ENCODE measurements at regions not wholly inside any gene's neighbourhood (a gene's known extent, or its start where the extent isn't known, plus 50 kb on each side); places are given as distances from the start of the nearest gene placed in this dataset.
"Not testable (repeated sequence)": the region's sequence is repeated elsewhere in the genome, so short reads cannot be mapped to it uniquely, and the experiment has no call there.

DNA sequence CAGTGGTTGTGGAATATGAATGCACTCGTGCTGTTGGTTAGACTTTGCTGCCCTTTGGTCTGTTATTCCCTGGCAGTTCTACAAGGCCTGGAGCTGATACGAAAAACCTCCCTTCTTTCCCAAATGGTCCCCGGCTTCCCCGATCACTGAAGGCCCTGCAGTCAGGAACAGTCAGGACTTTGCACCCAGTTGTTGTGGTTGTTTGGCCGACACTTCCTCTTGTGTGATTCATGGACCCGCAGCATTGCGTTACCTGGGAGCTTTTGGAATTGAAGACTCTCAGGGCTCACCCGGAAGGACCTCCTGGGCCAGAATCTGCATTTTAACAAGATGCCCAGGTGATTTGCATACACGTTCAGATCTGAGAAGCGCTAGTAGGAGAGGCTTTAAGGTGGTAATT lies 106.8 kb upstream of the ZNF195 start:
- H3K27me3 ChIP-seq (ENCODE audit: control insufficient read depth in 3 of 3, insufficient read depth in 3 of 3, low read length in 3 of 3); H3K9me3 ChIP-seq (ENCODE audit: control insufficient read depth in 3 of 3, low read length in 3 of 3); H3K27ac ChIP-seq (ENCODE audit: low read depth, low read length); H3K9ac ChIP-seq (ENCODE audit: low read depth in 1 of 3, low read length in 3 of 3); H3K36me3 ChIP-seq (ENCODE audit: control insufficient read depth in 3 of 3, insufficient read depth in 3 of 3, low read length in 3 of 3); H3K4me3 ChIP-seq (ENCODE audit: low read length in 3 of 3); H3K4me1 ChIP-seq (ENCODE audit: control insufficient read depth in 3 of 3, insufficient read depth in 3 of 3, low read length in 3 of 3): not testable (repeated sequence)

GRCh38 chr11:3476937-3477885 lies 98.3 kb upstream of the ZNF195 start:
- H3K36me3 ChIP-seq (ENCODE audit: control insufficient read depth in 3 of 3, insufficient read depth in 3 of 3, low read length in 3 of 3); H3K27me3 ChIP-seq (ENCODE audit: control insufficient read depth in 3 of 3, insufficient read depth in 3 of 3, low read length in 3 of 3); H3K4me1 ChIP-seq (ENCODE audit: control insufficient read depth in 3 of 3, insufficient read depth in 3 of 3, low read length in 3 of 3); H3K9me3 ChIP-seq (ENCODE audit: control insufficient read depth in 3 of 3, low read length in 3 of 3); H3K27ac ChIP-seq (ENCODE audit: low read depth, low read length); H3K9ac ChIP-seq (ENCODE audit: low read depth in 1 of 3, low read length in 3 of 3); H3K4me3 ChIP-seq (ENCODE audit: low read length in 3 of 3): not testable (repeated sequence)

DNA sequence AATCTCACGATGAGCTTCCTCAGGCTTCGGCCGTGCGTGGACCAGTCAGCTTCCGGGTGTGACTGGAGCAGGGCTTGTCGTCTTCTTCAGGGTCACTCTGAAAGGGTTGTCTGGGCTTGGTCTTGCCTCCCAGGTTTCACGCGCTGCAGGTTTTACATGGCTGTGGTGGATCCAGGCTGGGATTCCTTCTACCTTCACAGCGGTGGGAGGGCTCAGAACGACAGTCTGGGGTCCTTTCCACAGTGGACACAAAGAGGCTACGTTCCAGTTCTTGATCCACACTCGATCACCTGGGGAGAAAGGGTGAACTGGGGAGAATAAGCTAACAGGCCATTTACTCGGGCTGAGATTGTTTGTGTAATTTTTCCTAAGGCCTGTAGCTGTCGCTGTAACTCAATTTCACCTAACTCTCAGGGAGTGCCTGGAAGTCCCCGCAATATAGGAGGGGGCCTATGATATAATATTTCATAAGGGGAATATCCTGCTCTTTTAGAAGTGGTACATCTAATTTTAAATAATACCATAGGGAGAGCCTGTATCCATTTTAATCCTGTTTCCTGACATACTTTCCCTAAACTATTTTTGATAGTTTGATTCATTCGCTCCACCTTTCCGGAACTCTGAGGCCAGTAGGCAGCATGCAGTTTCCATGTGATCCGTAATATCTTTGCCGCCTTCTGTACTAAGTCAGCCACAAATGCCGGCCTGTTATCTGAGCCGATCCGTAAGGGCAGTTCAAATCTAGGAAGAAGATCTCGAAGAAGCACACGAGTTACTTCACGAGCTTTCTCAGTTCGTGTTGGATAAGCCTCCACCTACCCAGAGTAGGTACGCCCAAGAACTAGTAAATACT lies 97.4 kb upstream of the ZNF195 start:
- H3K9me3 ChIP-seq (ENCODE audit: control insufficient read depth in 3 of 3, low read length in 3 of 3); H3K27ac ChIP-seq (ENCODE audit: low read depth, low read length); H3K36me3 ChIP-seq (ENCODE audit: control insufficient read depth in 3 of 3, insufficient read depth in 3 of 3, low read length in 3 of 3); H3K4me1 ChIP-seq (ENCODE audit: control insufficient read depth in 3 of 3, insufficient read depth in 3 of 3, low read length in 3 of 3); H3K4me3 ChIP-seq (ENCODE audit: low read length in 3 of 3); H3K9ac ChIP-seq (ENCODE audit: low read depth in 1 of 3, low read length in 3 of 3); H3K27me3 ChIP-seq (ENCODE audit: control insufficient read depth in 3 of 3, insufficient read depth in 3 of 3, low read length in 3 of 3): not testable (repeated sequence)

GRCh38 chr11:3468963-3469362 lies 90.0 kb upstream of the ZNF195 start:
- H3K27ac ChIP-seq (ENCODE audit: low read depth, low read length); H3K9me3 ChIP-seq (ENCODE audit: control insufficient read depth in 3 of 3, low read length in 3 of 3); H3K27me3 ChIP-seq (ENCODE audit: control insufficient read depth in 3 of 3, insufficient read depth in 3 of 3, low read length in 3 of 3); H3K36me3 ChIP-seq (ENCODE audit: control insufficient read depth in 3 of 3, insufficient read depth in 3 of 3, low read length in 3 of 3); H3K4me1 ChIP-seq (ENCODE audit: control insufficient read depth in 3 of 3, insufficient read depth in 3 of 3, low read length in 3 of 3); H3K4me3 ChIP-seq (ENCODE audit: low read length in 3 of 3); H3K9ac ChIP-seq (ENCODE audit: low read depth in 1 of 3, low read length in 3 of 3): not testable (repeated sequence)

DNA sequence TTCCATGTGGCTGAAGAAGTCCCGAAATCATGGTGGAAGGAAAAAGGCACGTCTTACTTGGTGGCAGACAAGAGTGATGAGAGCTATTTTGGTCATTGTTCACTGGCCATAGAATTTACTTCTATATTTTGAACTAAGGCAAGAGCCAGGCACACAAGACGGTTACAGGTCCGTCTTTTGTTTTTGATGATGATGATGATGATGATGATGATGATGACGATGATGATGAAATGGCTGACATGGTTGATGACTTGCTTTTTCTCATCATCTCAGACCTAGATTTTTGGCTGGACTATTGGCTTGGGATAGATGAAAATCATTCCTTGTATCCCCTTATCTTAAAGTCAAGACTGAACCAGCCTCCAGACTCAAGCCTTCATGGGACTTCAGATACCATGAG lies 88.7 kb upstream of the ZNF195 start:
- H3K4me3 ChIP-seq (ENCODE audit: low read length in 3 of 3); H3K27ac ChIP-seq (ENCODE audit: low read depth, low read length); H3K36me3 ChIP-seq (ENCODE audit: control insufficient read depth in 3 of 3, insufficient read depth in 3 of 3, low read length in 3 of 3); H3K27me3 ChIP-seq (ENCODE audit: control insufficient read depth in 3 of 3, insufficient read depth in 3 of 3, low read length in 3 of 3); H3K4me1 ChIP-seq (ENCODE audit: control insufficient read depth in 3 of 3, insufficient read depth in 3 of 3, low read length in 3 of 3); H3K9me3 ChIP-seq (ENCODE audit: control insufficient read depth in 3 of 3, low read length in 3 of 3); H3K9ac ChIP-seq (ENCODE audit: low read depth in 1 of 3, low read length in 3 of 3): not testable (repeated sequence)

- not testable (repeated sequence) for H3K27me3 ChIP-seq (ENCODE audit: control insufficient read depth in 3 of 3, insufficient read depth in 3 of 3, low read length in 3 of 3); H3K9me3 ChIP-seq (ENCODE audit: control insufficient read depth in 3 of 3, low read length in 3 of 3)
Measured at GRCh38 chr11:3455666-3456065, 76.7 kb upstream of the ZNF195 start.

DNA sequence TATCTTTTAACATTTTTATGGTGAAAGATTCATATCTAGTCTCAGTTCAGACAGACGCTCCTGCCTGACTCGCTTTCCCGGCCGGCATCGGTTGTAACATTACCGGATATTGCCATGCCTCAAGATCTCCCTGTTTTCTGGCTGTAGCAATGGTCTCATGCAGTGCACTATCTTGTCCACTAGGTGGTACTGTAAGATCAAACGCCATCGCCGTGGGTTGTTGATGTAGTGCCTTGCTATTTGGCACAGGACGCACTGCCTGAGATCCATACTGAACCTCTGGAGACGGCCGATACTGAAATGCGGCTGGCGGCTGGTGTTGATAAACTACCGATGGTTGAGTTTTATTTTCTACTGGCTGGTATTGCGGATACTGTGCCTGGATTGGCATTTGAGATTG lies 75.9 kb upstream of the ZNF195 start:
- H3K9me3 ChIP-seq (ENCODE audit: control insufficient read depth in 3 of 3, low read length in 3 of 3); H3K9ac ChIP-seq (ENCODE audit: low read depth in 1 of 3, low read length in 3 of 3); H3K27me3 ChIP-seq (ENCODE audit: control insufficient read depth in 3 of 3, insufficient read depth in 3 of 3, low read length in 3 of 3); H3K36me3 ChIP-seq (ENCODE audit: control insufficient read depth in 3 of 3, insufficient read depth in 3 of 3, low read length in 3 of 3); H3K4me1 ChIP-seq (ENCODE audit: control insufficient read depth in 3 of 3, insufficient read depth in 3 of 3, low read length in 3 of 3); H3K27ac ChIP-seq (ENCODE audit: low read depth, low read length): not testable (repeated sequence)
- H3K4me3 ChIP-seq (ENCODE audit: low read length in 3 of 3): peak overlapping the region in 1 of 3 donors; percentile 13

More at GRCh38 chr11:3455666-3456065, 76.7 kb upstream of the ZNF195 start:
- H3K4me3 ChIP-seq (ENCODE audit: low read length in 3 of 3); H3K9ac ChIP-seq (ENCODE audit: low read depth in 1 of 3, low read length in 3 of 3); H3K36me3 ChIP-seq (ENCODE audit: control insufficient read depth in 3 of 3, insufficient read depth in 3 of 3, low read length in 3 of 3); H3K4me1 ChIP-seq (ENCODE audit: control insufficient read depth in 3 of 3, insufficient read depth in 3 of 3, low read length in 3 of 3); H3K27ac ChIP-seq (ENCODE audit: low read depth, low read length): not testable (repeated sequence)

- not testable (repeated sequence) for H3K9me3 ChIP-seq (ENCODE audit: control insufficient read depth in 3 of 3, low read length in 3 of 3); H3K4me3 ChIP-seq (ENCODE audit: low read length in 3 of 3); H3K36me3 ChIP-seq (ENCODE audit: control insufficient read depth in 3 of 3, insufficient read depth in 3 of 3, low read length in 3 of 3); H3K27ac ChIP-seq (ENCODE audit: low read depth, low read length); H3K9ac ChIP-seq (ENCODE audit: low read depth in 1 of 3, low read length in 3 of 3); H3K4me1 ChIP-seq (ENCODE audit: control insufficient read depth in 3 of 3, insufficient read depth in 3 of 3, low read length in 3 of 3); H3K27me3 ChIP-seq (ENCODE audit: control insufficient read depth in 3 of 3, insufficient read depth in 3 of 3, low read length in 3 of 3)
Measured at GRCh38 chr11:3453596-3454256, 74.8 kb upstream of the ZNF195 start.

- not testable (repeated sequence) for H3K9ac ChIP-seq (ENCODE audit: low read depth in 1 of 3, low read length in 3 of 3); H3K27me3 ChIP-seq (ENCODE audit: control insufficient read depth in 3 of 3, insufficient read depth in 3 of 3, low read length in 3 of 3); H3K36me3 ChIP-seq (ENCODE audit: control insufficient read depth in 3 of 3, insufficient read depth in 3 of 3, low read length in 3 of 3); H3K27ac ChIP-seq (ENCODE audit: low read depth, low read length); H3K9me3 ChIP-seq (ENCODE audit: control insufficient read depth in 3 of 3, low read length in 3 of 3); H3K4me1 ChIP-seq (ENCODE audit: control insufficient read depth in 3 of 3, insufficient read depth in 3 of 3, low read length in 3 of 3); H3K4me3 ChIP-seq (ENCODE audit: low read length in 3 of 3)
Measured at GRCh38 chr11:3450822-3451221, 71.9 kb upstream of the ZNF195 start.

DNA sequence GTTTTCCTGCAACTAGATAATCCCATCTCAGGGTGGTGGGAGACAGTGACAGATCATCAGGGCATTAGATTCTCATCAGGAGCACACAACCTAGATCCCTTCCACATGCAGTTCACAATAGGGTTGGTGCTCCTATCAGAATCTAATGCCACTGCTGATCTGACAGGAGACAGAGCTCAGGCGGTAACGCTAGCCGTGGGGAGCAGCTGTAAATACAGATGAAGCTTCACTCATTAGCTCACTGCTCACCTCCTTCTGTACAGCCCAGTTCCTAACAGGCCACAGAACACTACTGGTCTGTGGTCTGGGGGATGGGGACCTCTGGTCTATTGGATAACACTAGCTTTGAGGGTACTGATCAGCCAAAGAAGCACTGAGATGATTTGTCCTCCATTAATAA lies 66.6 kb upstream of the ZNF195 start:
- not testable (repeated sequence) for H3K36me3 ChIP-seq (ENCODE audit: control insufficient read depth in 3 of 3, insufficient read depth in 3 of 3, low read length in 3 of 3); H3K9ac ChIP-seq (ENCODE audit: low read depth in 1 of 3, low read length in 3 of 3); H3K9me3 ChIP-seq (ENCODE audit: control insufficient read depth in 3 of 3, low read length in 3 of 3); H3K27me3 ChIP-seq (ENCODE audit: control insufficient read depth in 3 of 3, insufficient read depth in 3 of 3, low read length in 3 of 3); H3K27ac ChIP-seq (ENCODE audit: low read depth, low read length); H3K4me1 ChIP-seq (ENCODE audit: control insufficient read depth in 3 of 3, insufficient read depth in 3 of 3, low read length in 3 of 3); H3K4me3 ChIP-seq (ENCODE audit: low read length in 3 of 3)
